ENCODE measurements at regions not wholly inside any gene's neighbourhood (a gene's known extent, or its start where the extent isn't known, plus 50 kb on each side); places are given as distances from the start of the nearest gene placed in this dataset.

DNA sequence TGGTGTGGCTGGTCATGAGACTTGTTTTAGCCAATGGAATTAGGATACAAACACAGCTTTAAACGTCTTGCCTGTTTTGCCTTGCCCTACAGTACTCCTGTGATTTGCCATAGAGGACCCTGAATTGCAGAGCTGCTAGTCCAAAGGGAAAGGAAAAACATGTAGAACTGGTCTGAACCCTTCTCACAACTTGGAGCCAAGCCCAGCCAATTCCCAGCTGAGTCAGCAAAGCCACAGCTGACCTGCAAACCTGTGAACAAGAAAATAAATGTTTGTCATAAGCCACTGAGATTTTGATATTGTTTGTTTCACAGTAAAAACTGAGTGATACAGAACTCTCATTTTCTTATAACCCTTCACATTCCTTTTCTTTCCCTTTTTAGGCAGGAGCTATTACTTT lies 360.5 kb upstream of the API5 start:
- TF ChIP-seq, protein P1, sequence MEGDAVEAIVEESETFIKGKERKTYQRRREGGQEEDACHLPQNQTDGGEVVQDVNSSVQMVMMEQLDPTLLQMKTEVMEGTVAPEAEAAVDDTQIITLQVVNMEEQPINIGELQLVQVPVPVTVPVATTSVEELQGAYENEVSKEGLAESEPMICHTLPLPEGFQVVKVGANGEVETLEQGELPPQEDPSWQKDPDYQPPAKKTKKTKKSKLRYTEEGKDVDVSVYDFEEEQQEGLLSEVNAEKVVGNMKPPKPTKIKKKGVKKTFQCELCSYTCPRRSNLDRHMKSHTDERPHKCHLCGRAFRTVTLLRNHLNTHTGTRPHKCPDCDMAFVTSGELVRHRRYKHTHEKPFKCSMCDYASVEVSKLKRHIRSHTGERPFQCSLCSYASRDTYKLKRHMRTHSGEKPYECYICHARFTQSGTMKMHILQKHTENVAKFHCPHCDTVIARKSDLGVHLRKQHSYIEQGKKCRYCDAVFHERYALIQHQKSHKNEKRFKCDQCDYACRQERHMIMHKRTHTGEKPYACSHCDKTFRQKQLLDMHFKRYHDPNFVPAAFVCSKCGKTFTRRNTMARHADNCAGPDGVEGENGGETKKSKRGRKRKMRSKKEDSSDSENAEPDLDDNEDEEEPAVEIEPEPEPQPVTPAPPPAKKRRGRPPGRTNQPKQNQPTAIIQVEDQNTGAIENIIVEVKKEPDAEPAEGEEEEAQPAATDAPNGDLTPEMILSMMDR (IDR thresholded peaks at IDR 0.05; ENCODE audit: extremely low read depth, insufficient read depth, missing control alignments) = no peak
- no peak for DNase-seq (ENCODE audit: low spot score)
- in situ Hi-C loops (cut with MboI; ENCODE audit: low pct_unique_long_range_greater_than_20kb, low sequenced_read_pairs, unreplicated experiment) = no loop called here

DNA sequence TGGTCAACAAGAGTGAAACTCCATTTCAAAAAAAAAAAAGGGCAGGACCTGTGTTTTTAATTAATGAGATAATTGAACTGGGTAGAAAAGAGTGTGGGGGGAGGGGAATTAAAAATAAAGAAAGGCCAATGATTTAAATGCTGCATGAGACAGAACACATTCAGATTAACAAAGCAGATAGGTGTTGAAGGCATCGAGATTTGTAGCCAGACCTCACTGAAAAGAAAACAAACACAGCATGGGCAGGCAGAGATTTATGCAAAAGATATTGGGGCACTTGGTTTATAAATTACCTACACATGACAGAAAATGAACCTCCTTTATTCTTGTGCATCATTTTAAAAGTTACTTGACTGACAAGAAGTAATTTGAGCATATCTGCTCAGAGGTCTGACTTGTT lies 354.0 kb upstream of the API5 start:
- no peak for DNase-seq (ENCODE audit: low spot score)
- in situ Hi-C loops (cut with MboI; ENCODE audit: low pct_unique_long_range_greater_than_20kb, low sequenced_read_pairs, unreplicated experiment) = no loop called here
- TF ChIP-seq, protein P1 (IDR thresholded peaks at IDR 0.05; ENCODE audit: extremely low read depth, insufficient read depth, missing control alignments) = no peak

DNA sequence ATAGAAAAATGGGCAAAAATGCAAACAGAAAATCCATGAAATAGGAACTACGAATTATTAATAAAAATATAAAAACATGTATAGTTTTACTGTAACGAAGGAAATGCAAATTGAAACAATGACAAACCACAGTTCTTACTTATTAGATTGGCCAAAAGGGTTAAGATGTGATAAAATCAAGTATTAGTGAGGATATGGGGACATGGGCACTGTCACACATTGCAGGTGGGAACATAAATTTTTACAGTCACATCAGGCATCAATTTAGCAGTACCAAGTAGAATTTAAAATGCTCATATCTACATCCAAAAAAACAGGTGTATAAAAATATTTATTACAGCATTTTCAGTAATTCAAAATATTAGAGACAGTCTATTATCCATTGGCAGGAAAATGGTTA lies 353.2 kb upstream of the API5 start:
- TF ChIP-seq, protein P1 (IDR thresholded peaks at IDR 0.05; ENCODE audit: extremely low read depth, insufficient read depth, missing control alignments) = no peak
- in situ Hi-C loops (cut with MboI; ENCODE audit: low pct_unique_long_range_greater_than_20kb, low sequenced_read_pairs, unreplicated experiment) = no loop called here
- DNase-seq (ENCODE audit: low spot score) = no peak

DNA sequence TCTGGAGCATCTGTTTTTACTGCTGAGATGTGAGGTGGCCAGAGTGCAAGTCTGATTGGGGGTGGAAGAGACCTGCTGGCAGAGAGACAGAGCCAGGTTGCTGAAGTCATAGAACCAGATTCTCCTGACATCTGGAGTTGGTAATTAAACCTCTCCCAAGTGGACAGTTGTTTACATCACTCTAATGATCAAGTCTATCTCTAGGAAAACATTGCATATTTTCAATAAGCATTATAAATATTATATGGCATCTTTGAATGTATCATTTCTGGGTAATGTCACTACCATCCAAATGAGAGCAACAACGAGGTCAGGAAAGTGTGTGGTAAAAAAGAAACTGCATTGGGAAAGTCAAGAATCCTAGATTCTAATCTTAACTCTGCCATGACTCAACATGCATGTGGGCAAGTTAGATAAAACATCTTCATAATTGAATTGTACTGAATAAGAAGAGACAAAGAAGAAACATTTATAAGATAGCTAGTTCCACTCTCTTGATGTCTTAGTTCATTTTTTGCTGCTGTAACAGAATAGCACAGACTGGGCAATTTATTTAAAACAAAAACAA lies 351.2 kb upstream of the API5 start:
- TF ChIP-seq, protein P1 (IDR thresholded peaks at IDR 0.05; ENCODE audit: extremely low read depth, insufficient read depth, missing control alignments) = no peak
- in situ Hi-C loops (cut with MboI; ENCODE audit: low pct_unique_long_range_greater_than_20kb, low sequenced_read_pairs, unreplicated experiment) = no loop called here
- DNase-seq (ENCODE audit: low spot score) = no peak

DNA sequence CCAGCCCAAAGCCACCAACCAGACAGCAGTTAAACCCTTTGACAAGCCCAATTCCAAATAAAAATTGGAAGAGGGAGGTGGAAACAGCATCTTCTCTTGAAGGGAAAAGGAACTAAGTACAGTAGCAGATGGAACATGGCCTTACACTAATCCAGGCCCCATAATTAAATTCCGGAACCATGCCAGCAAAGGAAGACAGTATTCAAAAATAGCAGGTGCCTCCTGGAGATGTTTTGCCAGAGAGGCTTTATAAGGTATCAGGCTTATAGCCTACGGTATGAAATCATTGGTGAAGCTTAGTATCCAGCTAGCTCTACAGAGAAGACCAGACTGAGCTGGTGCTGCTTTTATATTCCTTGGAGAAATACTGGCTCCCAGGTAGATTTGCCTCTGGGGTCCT lies 344.1 kb upstream of the API5 start:
- in situ Hi-C loops (cut with MboI; ENCODE audit: low pct_unique_long_range_greater_than_20kb, low sequenced_read_pairs, unreplicated experiment) = no loop called here
- no peak for DNase-seq (ENCODE audit: low spot score)
- TF ChIP-seq, protein P1 (IDR thresholded peaks at IDR 0.05; ENCODE audit: extremely low read depth, insufficient read depth, missing control alignments) = no peak

DNA sequence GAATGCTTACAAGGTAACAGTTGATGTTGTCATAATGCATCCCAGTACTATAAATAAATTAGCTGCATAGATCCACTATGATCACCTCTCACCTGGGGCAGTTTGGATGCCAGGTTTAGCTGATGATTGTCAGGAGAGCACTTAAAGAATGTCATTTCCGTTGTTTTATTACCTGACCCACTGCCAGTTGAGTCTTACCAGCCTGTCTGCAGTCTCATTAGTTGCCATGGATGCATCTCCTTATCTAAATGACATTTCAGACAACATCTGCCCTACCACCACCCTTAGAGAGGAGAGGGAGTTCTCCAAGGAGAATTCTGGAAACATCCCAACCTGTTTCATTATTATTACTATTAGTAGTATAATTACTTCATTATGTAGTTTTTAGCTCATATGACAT lies 339.1 kb upstream of the API5 start:
- no peak for DNase-seq (ENCODE audit: low spot score)
- in situ Hi-C loops (cut with MboI; ENCODE audit: low pct_unique_long_range_greater_than_20kb, low sequenced_read_pairs, unreplicated experiment) = no loop called here
- TF ChIP-seq, protein P1 (IDR thresholded peaks at IDR 0.05; ENCODE audit: extremely low read depth, insufficient read depth, missing control alignments) = no peak
